HT1080 (cell line): ENCODE measurements at regions not wholly inside any gene's neighbourhood (a gene's known extent, or its start where the extent isn't known, plus 50 kb on each side); places are given as distances from the start of the nearest gene placed in this dataset. TPM values are rescaled to one million over a fixed set of nuclear protein-coding genes. Genes with fewer than 3 reads are reported as not detected.
"Not testable (repeated sequence)": the region's sequence is repeated elsewhere in the genome, so short reads cannot be mapped to it uniquely, and the experiment has no call there.

Experiments
- DNase-seq: peaks from one replicate; pipeline ENCODE4 v3.0.0-alpha.2; 2015; ENCODE audit warnings: low read depth
- small RNA-seq: library from RNA; depleted of rRNA; stranded (forward); fragments of <200 nt; gene quantifications from one replicate; pipeline ENCODE3, GENCODE V24; 2014

DNA sequence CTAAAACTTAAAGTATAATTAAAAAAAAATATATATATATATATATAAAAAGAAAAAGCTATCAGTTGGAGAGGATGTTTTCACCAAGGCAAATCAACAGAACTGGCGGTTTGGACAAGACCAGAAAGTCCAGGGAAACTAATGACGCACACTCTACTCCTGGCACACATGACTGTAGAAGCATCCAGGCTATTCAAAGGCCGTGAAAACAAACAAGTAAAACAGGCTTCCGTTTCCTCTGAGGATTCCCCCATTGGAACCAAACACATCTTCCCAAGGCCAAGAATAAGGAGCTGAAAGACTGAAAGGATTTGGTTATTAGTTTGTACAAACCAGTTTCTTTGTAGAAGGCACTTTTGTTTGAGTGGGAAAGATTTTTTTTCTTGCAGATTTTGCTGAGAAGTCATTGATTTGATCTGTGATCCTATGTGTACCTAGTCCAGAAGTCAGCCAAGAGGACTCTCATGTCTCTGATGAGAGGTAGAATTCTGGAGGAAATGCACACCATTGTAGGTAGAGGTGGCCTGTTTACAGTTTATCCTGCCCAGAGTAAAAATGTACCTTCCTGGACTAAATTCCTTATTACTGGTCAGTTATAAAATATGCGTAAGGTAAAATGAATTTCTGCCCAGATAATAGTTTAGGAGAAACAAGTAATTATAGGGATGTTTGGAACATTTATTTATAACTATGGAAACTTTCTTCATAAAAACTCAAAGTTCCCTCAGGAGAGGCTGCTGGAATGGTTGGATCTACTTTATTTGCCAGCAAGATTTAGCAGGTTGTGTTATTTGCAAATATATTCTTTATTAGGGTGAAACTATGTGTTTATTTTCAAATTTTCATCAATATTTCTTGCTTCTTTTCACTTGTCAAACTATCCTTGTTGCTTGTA, 66.5 kb downstream of the DMP1 start:
- no peak for DNase-seq

DNA sequence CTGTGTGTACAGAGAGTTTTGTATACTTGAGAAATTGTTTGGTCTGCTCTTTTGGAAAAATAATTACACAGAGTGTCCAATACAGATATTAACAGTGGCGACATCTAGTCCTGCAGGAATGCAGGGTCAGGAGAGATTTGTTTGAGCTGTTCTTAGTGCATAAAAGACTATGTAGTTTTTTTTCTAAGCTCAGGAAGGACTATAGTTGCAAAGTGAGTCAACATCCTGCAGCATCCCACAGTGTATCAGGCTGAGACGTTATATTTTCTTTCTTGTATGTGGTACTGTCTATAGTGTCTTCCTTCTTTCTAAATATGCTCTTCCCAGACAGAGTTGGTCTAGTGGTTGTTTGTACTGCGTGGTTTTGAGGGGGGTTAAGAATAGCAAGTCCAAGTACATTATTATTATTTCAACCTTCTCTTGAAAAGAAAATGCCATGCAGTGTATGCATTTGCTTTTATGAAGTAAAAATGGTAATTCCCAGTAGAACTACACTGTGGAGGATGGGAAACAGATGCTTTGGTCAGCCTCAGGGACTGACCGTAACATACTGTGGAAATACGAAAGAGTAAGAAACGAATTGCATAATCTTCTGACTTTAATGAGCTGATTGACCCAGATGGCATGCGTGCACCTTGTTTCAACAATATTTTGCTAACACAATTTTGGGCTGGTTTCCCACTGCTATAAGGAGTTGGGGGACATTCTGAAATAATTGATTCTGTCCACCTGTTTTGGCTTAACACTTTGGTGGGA, 67.4 kb downstream of the DMP1 start:
- DNase-seq, result peak; percentile 73

DNA sequence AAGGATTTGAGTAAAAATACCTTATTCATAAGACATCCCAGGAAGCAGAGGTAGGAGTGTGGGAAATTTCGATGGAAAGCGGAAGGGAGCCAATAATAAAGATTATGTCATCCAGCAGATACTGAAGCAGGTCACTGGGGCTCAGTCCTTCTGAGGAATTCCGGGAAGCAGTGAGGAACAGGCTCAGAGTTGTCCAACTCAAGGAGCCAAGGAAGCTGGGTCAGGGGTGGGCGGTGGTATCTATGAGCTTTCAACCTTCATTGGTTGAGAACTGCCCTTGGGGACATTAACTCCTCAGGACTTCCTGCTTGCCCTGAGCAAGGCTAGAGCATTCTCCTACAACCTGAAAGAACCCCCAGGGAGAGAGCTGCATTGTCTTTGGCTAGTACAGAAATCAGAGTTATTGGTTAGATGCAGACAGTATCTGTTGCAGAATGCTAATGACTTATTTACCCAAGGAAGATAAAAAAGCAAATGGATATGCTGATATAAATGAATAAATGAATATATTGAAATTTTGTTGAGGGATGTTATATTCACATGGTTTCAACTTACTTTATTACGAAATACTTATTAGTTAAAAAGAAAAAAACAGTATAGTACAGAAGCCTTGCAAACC, 68.2 kb downstream of the DMP1 start:
- no peak for DNase-seq

DNA sequence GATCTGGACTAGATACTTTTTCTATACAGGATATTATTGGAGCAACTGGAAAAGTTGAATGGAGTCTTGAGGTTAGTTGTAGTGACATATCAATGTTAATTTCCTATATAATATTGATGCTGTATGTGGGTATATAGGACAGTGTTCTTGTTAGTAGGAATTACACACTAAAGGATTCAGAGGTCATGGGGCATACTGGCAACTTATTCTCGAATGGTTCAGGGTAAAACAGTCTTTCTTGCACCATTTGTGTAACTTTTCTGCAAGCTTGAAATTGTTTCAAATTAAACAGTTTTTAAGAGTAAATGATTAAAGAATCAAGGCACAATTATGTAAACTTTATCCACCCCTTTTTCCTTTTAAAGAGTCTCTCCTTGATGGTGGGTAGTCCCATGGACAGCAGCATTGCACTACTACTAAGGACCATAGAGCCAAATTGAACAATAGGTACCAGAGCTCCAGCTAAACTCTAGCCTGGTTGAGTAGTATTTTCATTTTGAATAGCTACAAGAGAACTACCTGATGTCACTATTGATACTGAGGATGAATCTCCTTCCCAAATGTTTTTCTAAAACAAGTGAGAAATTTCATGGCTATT, 70.1 kb downstream of the DMP1 start:
- DNase-seq, result no peak

DNA sequence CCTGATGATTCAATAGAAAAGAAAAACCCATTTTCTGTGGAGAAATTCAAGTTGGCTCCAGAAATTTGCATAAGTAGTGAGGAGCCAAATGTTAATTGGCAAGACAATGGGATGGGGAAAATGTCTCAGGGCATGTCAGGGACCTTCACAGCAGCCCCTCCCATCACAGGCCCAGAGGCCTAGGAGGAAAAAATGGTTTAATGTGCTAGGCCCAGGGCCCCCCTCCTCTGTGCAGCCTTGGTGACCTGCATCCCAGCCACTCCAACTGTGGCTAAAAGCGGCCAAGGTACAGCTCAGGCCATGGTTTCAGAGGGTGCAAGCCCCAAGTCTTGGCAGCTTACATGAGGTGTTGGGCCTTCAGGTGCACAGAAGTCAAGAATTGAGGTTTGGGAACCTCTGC, 74.1 kb upstream of the IBSP start:
- not testable (repeated sequence) for DNase-seq

DNA sequence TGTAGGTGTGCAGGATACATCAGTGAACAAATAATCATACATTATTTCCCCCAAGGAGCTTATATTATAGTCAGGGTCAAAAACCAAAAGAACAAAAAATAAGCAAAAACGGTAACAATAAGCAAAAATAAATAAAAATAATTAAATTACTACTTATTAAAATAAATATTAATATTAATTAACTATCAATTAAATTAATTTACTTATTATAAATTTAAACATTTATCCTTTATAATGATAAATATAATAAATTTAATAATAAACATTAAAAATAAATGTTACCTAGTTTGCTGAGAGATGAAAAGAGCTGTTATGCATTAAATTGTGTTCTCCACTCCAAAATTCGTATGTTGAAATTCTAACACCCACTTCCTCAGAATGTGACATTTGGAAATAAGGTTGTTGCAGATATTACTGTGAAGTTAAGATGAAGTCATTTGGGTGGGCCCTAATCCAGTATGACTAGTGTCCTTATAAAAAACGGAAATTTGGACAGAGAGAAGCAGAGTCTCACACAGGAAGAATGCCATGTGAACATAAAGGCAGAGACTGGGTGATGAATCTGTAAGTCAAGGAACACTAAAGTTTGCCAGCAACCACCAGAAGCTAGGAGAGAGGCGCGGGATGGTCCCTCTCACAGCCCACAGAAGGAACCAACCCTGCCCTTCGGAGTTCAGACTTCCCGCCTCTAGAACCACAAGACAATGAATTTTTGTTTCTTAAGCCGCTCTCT, 67.2 kb upstream of the IBSP start:
- peak; percentile 71 for DNase-seq

DNA sequence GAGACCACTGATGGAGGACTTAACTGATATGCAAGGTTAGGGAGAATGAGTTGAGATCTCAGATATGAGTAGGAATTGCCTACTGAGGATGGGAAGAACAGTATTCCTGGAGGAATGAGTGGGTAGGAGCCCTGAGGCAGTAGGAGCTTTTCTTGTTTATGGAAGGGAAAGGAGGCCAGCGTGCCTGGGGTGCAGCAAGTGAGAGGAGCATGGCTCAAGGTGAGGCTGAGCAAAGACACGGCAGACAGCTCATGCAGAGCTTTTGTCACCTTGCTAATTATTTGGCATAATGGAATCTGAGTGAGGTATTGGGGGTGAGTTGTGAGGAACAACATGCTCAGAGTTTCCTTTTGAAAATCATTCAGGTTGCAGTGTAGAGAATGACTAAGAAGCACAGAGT, 65.3 kb upstream of the IBSP start:
- no peak for DNase-seq

DNA sequence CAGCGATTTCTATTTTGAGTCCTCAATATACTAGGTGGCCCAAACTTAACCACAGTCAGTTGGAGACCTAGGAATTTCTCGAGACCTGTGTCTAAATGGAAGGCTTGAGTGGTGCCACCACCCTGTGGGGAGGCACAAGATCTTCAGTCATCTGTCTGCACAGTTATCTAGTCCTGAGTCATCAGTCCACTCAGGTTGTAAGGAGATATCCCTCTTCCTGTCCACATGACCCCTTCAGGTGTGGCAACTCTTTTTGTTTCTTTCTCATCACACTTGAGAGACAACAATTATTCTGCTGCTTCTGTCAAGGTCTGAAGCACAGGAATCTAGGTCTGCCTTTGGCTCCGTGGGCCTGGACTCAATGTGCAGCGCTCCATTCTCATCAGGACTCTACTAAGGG, 64.4 kb upstream of the IBSP start:
- DNase-seq, result peak; percentile 81

DNA sequence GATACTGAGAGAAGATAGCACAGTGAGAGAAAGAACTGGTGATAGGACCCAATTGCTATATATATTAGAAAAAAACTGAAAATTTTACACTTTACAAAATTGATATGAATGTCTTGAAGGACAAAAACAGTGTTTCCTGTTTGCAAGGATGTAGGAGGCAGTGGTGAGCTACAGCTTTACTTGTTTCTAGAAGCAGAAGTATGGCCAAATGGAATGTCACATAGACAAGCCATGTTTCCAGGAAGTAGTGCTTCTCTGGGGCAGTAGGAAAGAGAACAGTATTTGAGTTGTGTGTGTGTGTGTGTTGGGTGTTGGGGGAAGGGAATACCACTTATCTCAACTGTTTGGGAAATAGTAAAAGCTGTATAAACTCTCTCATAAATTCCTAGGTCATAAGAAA, 60.9 kb upstream of the IBSP start:
- DNase-seq, result no peak

DNA sequence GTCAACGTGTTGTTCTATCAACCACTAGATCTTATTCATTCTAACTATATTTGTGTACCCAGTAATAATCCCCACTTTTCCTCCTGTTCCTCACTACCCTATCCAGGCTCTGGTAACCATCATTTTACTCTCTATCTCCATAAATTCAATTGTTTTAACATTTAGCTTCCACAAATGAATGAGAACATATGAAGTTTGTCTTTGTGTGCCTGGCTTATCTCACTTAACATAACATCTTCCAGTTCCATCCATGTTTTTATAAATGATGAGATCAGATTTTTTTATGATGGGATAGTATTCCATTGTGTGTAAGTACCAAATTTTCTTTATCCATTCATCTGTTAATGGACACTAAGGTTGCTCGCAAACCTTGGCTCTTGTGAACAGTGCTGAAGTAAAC, 59.9 kb upstream of the IBSP start:
- DNase-seq, result no peak

DNA sequence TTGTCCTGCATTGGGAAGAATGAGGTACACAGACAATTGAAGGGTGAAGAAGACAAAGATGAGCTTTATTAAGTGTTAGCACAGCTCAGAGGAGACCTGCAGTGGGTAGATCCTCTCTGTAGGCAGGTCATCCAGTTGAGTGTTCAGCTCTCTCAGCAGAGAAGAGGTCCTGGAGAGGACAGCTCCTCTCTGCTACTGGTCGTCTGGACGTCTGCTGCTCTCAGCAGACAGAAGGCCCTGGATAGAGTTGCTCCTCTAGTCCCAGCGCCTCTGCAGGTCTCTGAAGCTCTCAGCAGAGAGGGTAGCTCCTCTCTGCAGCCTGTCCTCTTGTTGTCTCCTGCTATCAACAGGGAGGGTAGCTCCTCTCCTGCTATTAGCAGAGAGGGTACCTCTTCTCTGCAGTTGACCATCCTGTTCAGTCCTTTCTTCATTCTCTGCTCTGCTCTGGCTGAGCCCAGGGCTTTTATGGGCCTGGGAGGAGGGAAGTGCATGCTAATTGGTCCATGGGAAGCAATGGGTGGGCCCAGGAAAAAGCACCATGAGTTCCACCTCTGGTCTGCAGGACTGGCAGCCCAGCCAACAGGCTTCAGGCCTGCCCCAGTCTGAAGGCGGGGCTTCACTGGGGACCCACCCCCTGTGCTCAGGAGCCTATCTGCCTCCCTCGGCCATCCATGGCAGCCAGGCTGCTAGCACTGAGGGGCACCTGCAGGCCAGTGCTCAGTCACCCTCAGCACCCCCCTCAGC, 54.1 kb upstream of the IBSP start:
- DNase-seq, result no peak

DNA sequence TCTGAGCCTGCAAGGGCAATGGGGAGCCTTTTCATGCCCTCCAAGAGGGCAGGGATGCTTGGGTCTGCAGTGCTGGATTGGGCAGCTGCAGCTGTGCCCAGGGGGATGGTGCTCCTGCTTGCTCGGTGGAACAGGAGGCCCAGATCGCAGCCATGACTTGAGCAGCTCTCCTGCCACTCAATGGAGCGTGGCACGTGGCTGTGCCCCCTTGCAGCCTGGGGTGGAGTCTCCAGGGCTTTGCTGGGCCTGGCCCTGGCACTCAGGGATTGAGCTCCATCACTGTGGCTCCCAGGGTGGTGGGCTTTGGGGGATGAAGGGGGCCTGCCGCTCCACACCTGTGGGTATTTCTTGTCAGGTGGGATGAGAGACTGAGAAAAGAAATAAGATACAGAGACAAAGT, 53.4 kb upstream of the IBSP start:
- DNase-seq, result no peak

Small RNA genes lying in the stretch of these regions (small RNA-seq; reads per million reads assigned to genes)
- not detected for gene RF00019
